ENCODE measurements at regions not wholly inside any gene's neighbourhood (a gene's known extent, or its start where the extent isn't known, plus 50 kb on each side); places are given as distances from the start of the nearest gene placed in this dataset.

- Histone ChIP-seq H3K27ac (no peak overlapping the region), H2AFZ (ENCODE audit: low read depth) (no peak overlapping the region), H3K4me3 (IDR thresholded peaks at IDR 0.05; ENCODE audit: insufficient read depth, low read depth, low read length) (no peak overlapping the region), H4K20me1 (ENCODE audit: insufficient read depth) (no peaks in the 10 kb centered on the region), H3K27me3 (ENCODE audit: insufficient read depth, low read depth) (no peaks in the 10 kb centered on the region), H3K9ac (no peak overlapping the region), H3K36me3 (ENCODE audit: insufficient read depth) (no peaks in the 10 kb centered on the region), H3K4me2 (no peak overlapping the region), H3K79me2 (ENCODE audit: insufficient read depth, low read depth) (no peaks in the 10 kb centered on the region), H3K4me1 (ENCODE audit: low read depth, poor library complexity, severe bottlenecking) (no peaks in the 10 kb centered on the region)
- no peak for TF ChIP-seq CTCF (conservative IDR thresholded peaks at IDR 0.05; ENCODE audit: low read depth, low read length)
Measured at GRCh38 chr10:36624551-36625100, 500.8 kb upstream of the ANKRD30A start.

- no peaks in the 10 kb centered on the region for H3K36me3 ChIP-seq (ENCODE audit: insufficient read depth)
- no peak for TF ChIP-seq CTCF (conservative IDR thresholded peaks at IDR 0.05; ENCODE audit: low read depth, low read length)
- H3K4me1 ChIP-seq (ENCODE audit: low read depth, poor library complexity, severe bottlenecking), result no peaks in the 10 kb centered on the region
- H3K27ac ChIP-seq, result no peak overlapping the region
- H3K79me2 ChIP-seq (ENCODE audit: insufficient read depth, low read depth), result no peaks in the 10 kb centered on the region
- no peaks in the 10 kb centered on the region for H3K27me3 ChIP-seq (ENCODE audit: insufficient read depth, low read depth)
- H2AFZ ChIP-seq (ENCODE audit: low read depth), result no peak overlapping the region
- no peak overlapping the region for H3K4me2 ChIP-seq
- H4K20me1 ChIP-seq (ENCODE audit: insufficient read depth), result no peaks in the 10 kb centered on the region
- no peak overlapping the region for H3K4me3 ChIP-seq (IDR thresholded peaks at IDR 0.05; ENCODE audit: insufficient read depth, low read depth, low read length)
- H3K9ac ChIP-seq, result no peak overlapping the region
Measured at GRCh38 chr10:36621346-36621745, 504.1 kb upstream of the ANKRD30A start.

- H3K4me2 ChIP-seq, result no peak overlapping the region
- no peak overlapping the region for H3K27ac ChIP-seq
- no peak overlapping the region for H3K4me3 ChIP-seq (IDR thresholded peaks at IDR 0.05; ENCODE audit: insufficient read depth, low read depth, low read length)
- H3K27me3 ChIP-seq (ENCODE audit: insufficient read depth, low read depth), result no peaks in the 10 kb centered on the region
- no peak overlapping the region for H2AFZ ChIP-seq (ENCODE audit: low read depth)
- no peaks in the 10 kb centered on the region for H3K36me3 ChIP-seq (ENCODE audit: insufficient read depth)
- H3K9ac ChIP-seq, result no peak overlapping the region
- no peak for TF ChIP-seq CTCF (conservative IDR thresholded peaks at IDR 0.05; ENCODE audit: low read depth, low read length)
- no peaks in the 10 kb centered on the region for H3K79me2 ChIP-seq (ENCODE audit: insufficient read depth, low read depth)
- H4K20me1 ChIP-seq (ENCODE audit: insufficient read depth), result no peaks in the 10 kb centered on the region
- H3K4me1 ChIP-seq (ENCODE audit: low read depth, poor library complexity, severe bottlenecking), result no peaks in the 10 kb centered on the region
Measured at GRCh38 chr10:36612436-36612835, 513.0 kb upstream of the ANKRD30A start.

GRCh38 chr10:36608866-36609265 lies 516.5 kb upstream of the ANKRD30A start:
- Histone ChIP-seq H3K27ac (no peak overlapping the region), H3K4me2 (no peak overlapping the region), H3K4me3 (IDR thresholded peaks at IDR 0.05; ENCODE audit: insufficient read depth, low read depth, low read length) (no peak overlapping the region), H3K4me1 (ENCODE audit: low read depth, poor library complexity, severe bottlenecking) (no peaks in the 10 kb centered on the region), H3K79me2 (ENCODE audit: insufficient read depth, low read depth) (no peaks in the 10 kb centered on the region), H3K27me3 (ENCODE audit: insufficient read depth, low read depth) (no peaks in the 10 kb centered on the region), H3K36me3 (ENCODE audit: insufficient read depth) (no peaks in the 10 kb centered on the region), H2AFZ (ENCODE audit: low read depth) (no peak overlapping the region), H3K9ac (no peak overlapping the region), H4K20me1 (ENCODE audit: insufficient read depth) (no peaks in the 10 kb centered on the region)
- TF ChIP-seq CTCF (conservative IDR thresholded peaks at IDR 0.05; ENCODE audit: low read depth, low read length), result no peak

Data from KMS-11 (cell line).